Small intestine (tissue), 7 donors: ENCODE measurements at regions not wholly inside any gene's neighbourhood (a gene's known extent, or its start where the extent isn't known, plus 50 kb on each side); places are given as distances from the start of the nearest gene placed in this dataset.

ENCODE experiments used
- DNase-seq, 2 donors: peaks; one replicate each; pipeline versions ENCODE4 v3.0.0 to v3.0.0-alpha.2; 2013
- FAIRE-seq: peaks from 2 replicates; lab custom pipeline; 2012; peaks lifted over from hg19 to GRCh38; lab: Jason Lieb, UNC
- H3K27ac ChIP-seq, 3 donors: one replicate each; pipeline ENCODE4 v1.5.1; 2013; ENCODE audit warnings: low read length in 2 of 3, mild to moderate bottlenecking in 2 of 3, control low read depth in 1 of 3, inconsistent platforms in 1 of 3, low read depth in 1 of 3, moderate library complexity in 1 of 3
- H3K27me3 ChIP-seq, 3 donors: one replicate each; pipeline ENCODE4 v1.6.1; 2013; ENCODE audit warnings: low read length in 3 of 3, inconsistent platforms in 1 of 3; ENCODE audit not compliant: control insufficient read depth in 3 of 3, insufficient read depth in 3 of 3
- H3K36me3 ChIP-seq, 3 donors: one replicate each; pipeline ENCODE4 v1.6.1; 2013; ENCODE audit warnings: low read length in 3 of 3, inconsistent platforms in 1 of 3, low read depth in 1 of 3, mild to moderate bottlenecking in 1 of 3, moderate library complexity in 1 of 3; ENCODE audit not compliant: control insufficient read depth in 3 of 3, insufficient read depth in 2 of 3
- H3K4me1 ChIP-seq, 3 donors: one replicate each; pipeline ENCODE4 v1.6.1; 2013; ENCODE audit warnings: low read length in 2 of 3, inconsistent platforms in 1 of 3, low read depth in 1 of 3, mild to moderate bottlenecking in 1 of 3, moderate library complexity in 1 of 3; ENCODE audit not compliant: control insufficient read depth in 3 of 3, insufficient read depth in 2 of 3
- H3K4me3 ChIP-seq, 3 donors: one replicate each; pipeline ENCODE4 v1.5.1; 2013; ENCODE audit warnings: low read length in 3 of 3, control low read depth in 1 of 3, inconsistent platforms in 1 of 3, low read depth in 1 of 3, mild to moderate bottlenecking in 1 of 3, moderate library complexity in 1 of 3
- H3K9me3 ChIP-seq, 2 donors: one replicate each; pipeline ENCODE4 v1.6.1; 2013; ENCODE audit warnings: low read depth in 1 of 2, low read length in 1 of 2; ENCODE audit not compliant: control insufficient read depth in 2 of 2, insufficient read depth in 1 of 2
- WGBS, 3 donors: extraction: QIAGEN DNeasy Blood & Tissue Kit; methylation state at CpG; one replicate each; pipeline ENCODE4 v1.1.7; 2013; 5-methylcytosine and 5-hydroxymethylcytosine counted together
- donor health status: healthy with polysubstance abuse.
- donor health status: control.
- donor health status: control.
- donor health status: Bipolar disorder and iron deficiency.
- donor health status: healthy.

- no peak overlapping the region for H3K4me3 ChIP-seq
- FAIRE-seq = peak; percentile 77
- H3K4me1 ChIP-seq = no peaks in the 10 kb centered on the region
Measured at GRCh38 chr20:12557224-12557623, 451.5 kb upstream of the SPTLC3 start.

GRCh38 chr20:12564979-12565378 lies 443.8 kb upstream of the SPTLC3 start:
- H3K9me3 ChIP-seq = no peaks in the 10 kb centered on the region
- no peak overlapping the region for H3K27ac ChIP-seq
- H3K27me3 ChIP-seq = no peaks in the 10 kb centered on the region
- no peak overlapping the region for H3K4me3 ChIP-seq
- FAIRE-seq (no peak), DNase-seq (no peak)
- H3K36me3 ChIP-seq = no peaks in the 10 kb centered on the region
- 80 to 83% (median 81%) methylated on average over 4 of the region's 4 CpGs for WGBS, 3 donors
- no peaks in the 10 kb centered on the region for H3K4me1 ChIP-seq

More at GRCh38 chr20:12557224-12557623, 451.5 kb upstream of the SPTLC3 start:
- no peak for DNase-seq
- H3K27me3 ChIP-seq = no peaks in the 10 kb centered on the region
- H3K9me3 ChIP-seq = no peaks in the 10 kb centered on the region
- no peaks in the 10 kb centered on the region for H3K36me3 ChIP-seq
- H3K27ac ChIP-seq = no peak overlapping the region

- Histone ChIP-seq H3K27ac (no peak overlapping the region), H3K4me1 (no peaks in the 10 kb centered on the region), H3K9me3 (no peaks in the 10 kb centered on the region), H3K4me3 (no peak overlapping the region), H3K36me3 (no peaks in the 10 kb centered on the region), H3K27me3 (no peaks in the 10 kb centered on the region)
- FAIRE-seq (no peak), DNase-seq (no peak)
- WGBS, 3 donors = 64 to 91% (median 74%) methylated on average over 3 of the region's 3 CpGs
Measured at GRCh38 chr20:12566596-12566995, 442.2 kb upstream of the SPTLC3 start.

GRCh38 chr20:12570371-12570770 lies 438.4 kb upstream of the SPTLC3 start:
- Histone ChIP-seq H3K36me3 (no peaks in the 10 kb centered on the region), H3K9me3 (no peaks in the 10 kb centered on the region), H3K27me3 (no peaks in the 10 kb centered on the region), H3K27ac (no peak overlapping the region), H3K4me1 (no peaks in the 10 kb centered on the region), H3K4me3 (no peak overlapping the region)
- FAIRE-seq = no peak
- peak; percentile 3 to 20 for DNase-seq
- 10 to 22% (median 19%) methylated on average over 1 of the region's 1 CpG for WGBS, 3 donors

GRCh38 chr20:12573442-12573841 lies 435.3 kb upstream of the SPTLC3 start:
- DNase-seq = no peak
- H3K27me3 ChIP-seq = no peaks in the 10 kb centered on the region
- no peak overlapping the region for H3K27ac ChIP-seq
- H3K36me3 ChIP-seq = no peaks in the 10 kb centered on the region
- no peak overlapping the region for H3K4me3 ChIP-seq
- no peak for FAIRE-seq
- 47 to 64% (median 48%) methylated on average over 4 of the region's 4 CpGs for WGBS, 3 donors
- H3K9me3 ChIP-seq = no peaks in the 10 kb centered on the region
- peaks cover 0 to 3% (median 0%) of the 10 kb centered on the region in 3 donors for H3K4me1 ChIP-seq

GRCh38 chr20:12575352-12576095 lies 433.2 kb upstream of the SPTLC3 start:
- no peak overlapping the region for H3K4me3 ChIP-seq
- WGBS, 3 donors = 52 to 67% (median 62%) methylated on average over 4 of the region's 4 CpGs
- FAIRE-seq (no peak), DNase-seq (peak; percentile 5 to 58)
- H3K36me3 ChIP-seq = no peaks in the 10 kb centered on the region
- H3K4me1 ChIP-seq = peaks cover 0 to 3% (median 0%) of the 10 kb centered on the region in 3 donors
- H3K27ac ChIP-seq = peak overlapping the region in 2 of 3 donors; percentile 9 to 52
- no peaks in the 10 kb centered on the region for H3K9me3 ChIP-seq
- no peaks in the 10 kb centered on the region for H3K27me3 ChIP-seq

- peaks cover 0 to 3% (median 0%) of the 10 kb centered on the region in 3 donors for H3K4me1 ChIP-seq
- H3K27ac ChIP-seq = no peak overlapping the region
- no peaks in the 10 kb centered on the region for H3K36me3 ChIP-seq
- FAIRE-seq (no peak), DNase-seq (no peak)
- H3K27me3 ChIP-seq = no peaks in the 10 kb centered on the region
- no peaks in the 10 kb centered on the region for H3K9me3 ChIP-seq
- H3K4me3 ChIP-seq = no peak overlapping the region
- 66 to 76% (median 75%) methylated on average over 1 of the region's 1 CpG for WGBS, 3 donors
Measured at GRCh38 chr20:12577213-12577612, 431.6 kb upstream of the SPTLC3 start.

- 23 to 39% (median 35%) methylated on average over 5 of the region's 5 CpGs for WGBS, 3 donors
- H3K4me3 ChIP-seq = no peak overlapping the region
- H3K4me1 ChIP-seq = no peaks in the 10 kb centered on the region
- DNase-seq (no peak), FAIRE-seq (no peak)
- H3K36me3 ChIP-seq = no peaks in the 10 kb centered on the region
- no peaks in the 10 kb centered on the region for H3K27me3 ChIP-seq
- H3K9me3 ChIP-seq = no peaks in the 10 kb centered on the region
- H3K27ac ChIP-seq = no peak overlapping the region
Measured at GRCh38 chr20:12581644-12582289, 427.0 kb upstream of the SPTLC3 start.
